H1 (cell line): ENCODE measurements at regions not wholly inside any gene's neighbourhood (a gene's known extent, or its start where the extent isn't known, plus 50 kb on each side); places are given as distances from the start of the nearest gene placed in this dataset.

Experiments
- CTCF ChIA-PET: fragments of 300-600 bp; sonication (Branson Sonifier 250); formaldehyde crosslinking; loops from one replicate; lab custom pipeline; 2021; ENCODE audit not compliant: partially characterized antibody; lab: Charles Lee
- POLR2A ChIA-PET: fragments of 300-600 bp; sonication (Branson Sonifier 250); formaldehyde crosslinking; loops from one replicate; lab custom pipeline; 2021; ENCODE audit warnings: inconsistent platforms; ENCODE audit not compliant: partially characterized antibody; lab: Charles Lee
- DNase-seq, 2 experiments: peaks; one replicate each; pipeline versions ENCODE4 v3.0.0 to v3.0.0-alpha.2; 2010 to 2022; ENCODE audit warnings: low spot score in 2 of 2, low read depth in 1 of 2, mixed read lengths in 1 of 2
- FAIRE-seq: peaks from 2 replicates; lab custom pipeline; 2011; peaks lifted over from hg19 to GRCh38; lab: Jason Lieb, UNC
- H2AFZ ChIP-seq: 2 replicates; pipeline ENCODE4 v1.8.1; 2012; ENCODE audit warnings: low read length, inconsistent platforms
- H2AK5ac ChIP-seq: 2 replicates; pipeline ENCODE4 v1.6.1; 2013; ENCODE audit warnings: low read depth, low read length
- H2BK120ac ChIP-seq: replicated peaks from 2 replicates; pipeline ENCODE3; 2013; ENCODE audit warnings: low read depth, low read length, inconsistent platforms
- H2BK12ac ChIP-seq: 2 replicates; pipeline ENCODE4 v1.6.1; 2013; ENCODE audit warnings: low read depth, low read length
- H2BK15ac ChIP-seq: 2 replicates; pipeline ENCODE4 v1.6.1; 2013; ENCODE audit warnings: low read length
- H2BK20ac ChIP-seq: 2 replicates; pipeline ENCODE4 v1.6.1; 2013; ENCODE audit warnings: low read length
- H2BK5ac ChIP-seq: 2 replicates; pipeline ENCODE4 v1.6.1; 2013; ENCODE audit warnings: low read depth, low read length
- H3K14ac ChIP-seq: 2 replicates; pipeline ENCODE4 v1.6.1; 2013; ENCODE audit warnings: inconsistent platforms; ENCODE audit not compliant: insufficient read length
- H3K18ac ChIP-seq: 2 replicates; pipeline ENCODE4 v1.6.1; 2013; ENCODE audit warnings: low read length; ENCODE audit errors: extremely low read depth
- H3K23ac ChIP-seq: 2 replicates; pipeline ENCODE4 v1.6.1; 2013; ENCODE audit warnings: inconsistent platforms; ENCODE audit not compliant: insufficient read length
- H3K23me2 ChIP-seq: 2 replicates; pipeline ENCODE4 v1.6.1; 2013; ENCODE audit warnings: low read depth, low read length
- H3K27ac ChIP-seq: 2 replicates; pipeline ENCODE4 v1.6.1; 2011; ENCODE audit warnings: low read depth, low read length, inconsistent platforms
- H3K27me3 ChIP-seq, 4 experiments: replicated peaks in 1 of 4; 1 replicate in 1 of 4; 2 replicates in 3 of 4; pipeline versions ENCODE4 v1.6.1 to v1.8.1; 2011 to 2013; ENCODE audit warnings: low read length in 3 of 4, mild to moderate bottlenecking in 3 of 4, inconsistent platforms in 2 of 4, mixed read lengths in 2 of 4, moderate library complexity in 1 of 4; ENCODE audit not compliant: control insufficient read depth in 3 of 4, insufficient read depth in 3 of 4; ENCODE audit errors: extremely low read depth in 1 of 4
- H3K36me3 ChIP-seq, 4 experiments: 2 replicates each; pipeline versions ENCODE4 v1.6.1 to v1.8.1; 2011 to 2013; ENCODE audit warnings: mild to moderate bottlenecking in 4 of 4, low read length in 3 of 4, moderate library complexity in 2 of 4, control low read depth in 1 of 4, inconsistent platforms in 1 of 4; ENCODE audit not compliant: insufficient read depth in 4 of 4, control insufficient read depth in 2 of 4
- H3K4ac ChIP-seq: replicated peaks from 2 replicates; pipeline ENCODE3; 2013; ENCODE audit warnings: low read length, low read depth, mixed read lengths, inconsistent platforms; ENCODE audit not compliant: insufficient read length
- H3K4me1 ChIP-seq, 4 experiments: replicated peaks in 1 of 4; 1 replicate in 1 of 4; 2 replicates in 3 of 4; pipeline versions ENCODE4 v1.6.1 to v1.8.1; 2011 to 2013; ENCODE audit warnings: low read length in 3 of 4, inconsistent platforms in 2 of 4, mixed read lengths in 1 of 4; ENCODE audit not compliant: insufficient read depth in 4 of 4, control insufficient read depth in 3 of 4
- H3K4me2 ChIP-seq, 2 experiments: 2 replicates each; pipeline versions ENCODE4 v1.6.1 to v1.8.1; 2011 to 2013; ENCODE audit warnings: low read depth in 2 of 2, low read length in 2 of 2, control low read depth in 1 of 2, inconsistent platforms in 1 of 2, mild to moderate bottlenecking in 1 of 2; ENCODE audit not compliant: insufficient read depth in 1 of 2
- H3K4me3 ChIP-seq, 4 experiments: fragments of 200-600, 300-600 bp in 1 of 4; sonication (generic), shearing (Covaris generic), sonication (Bioruptor Twin) in 1 of 4; 2 replicates each; pipeline versions ENCODE4 v1.5.1 to v1.8.1; 2011 to 2016; ENCODE audit warnings: low read length in 4 of 4, low read depth in 3 of 4, control low read depth in 2 of 4, inconsistent platforms in 2 of 4, mild to moderate bottlenecking in 2 of 4, mixed read lengths in 1 of 4, moderate library complexity in 1 of 4; ENCODE audit not compliant: insufficient read depth in 2 of 4; ENCODE audit errors: extremely low read depth in 1 of 4
- H3K56ac ChIP-seq: replicated peaks from 2 replicates; pipeline ENCODE3; 2013; ENCODE audit warnings: low read depth, mild to moderate bottlenecking, mixed read lengths, low read length, inconsistent platforms; ENCODE audit not compliant: insufficient read length
- H3K79me1 ChIP-seq: 2 replicates; pipeline ENCODE4 v1.6.1; 2013; ENCODE audit warnings: low read depth, low read length, control low read depth
- H3K79me2 ChIP-seq, 2 experiments: 2 replicates each; pipeline versions ENCODE4 v1.6.1 to v1.8.1; 2012 to 2013; ENCODE audit warnings: low read length in 2 of 2, mild to moderate bottlenecking in 2 of 2, inconsistent platforms in 1 of 2; ENCODE audit not compliant: insufficient read depth in 2 of 2, control insufficient read depth in 1 of 2
- H3K9ac ChIP-seq, 4 experiments: replicated peaks in 1 of 4; 1 replicate in 1 of 4; 2 replicates in 3 of 4; pipeline versions ENCODE4 v1.6.1 to v1.8.1; 2011 to 2013; ENCODE audit warnings: low read depth in 3 of 4, low read length in 3 of 4, control low read depth in 2 of 4, mild to moderate bottlenecking in 2 of 4, moderate library complexity in 2 of 4, inconsistent platforms in 1 of 4; ENCODE audit errors: extremely low read depth in 1 of 4
- H3K9me3 ChIP-seq, 2 experiments: 2 replicates each; pipeline versions ENCODE4 v1.6.1 to v1.8.1; 2012 to 2013; ENCODE audit warnings: mild to moderate bottlenecking in 2 of 2, moderate library complexity in 2 of 2, control low read depth in 1 of 2, inconsistent platforms in 1 of 2, low read depth in 1 of 2, low read length in 1 of 2, mixed read lengths in 1 of 2; ENCODE audit not compliant: insufficient read depth in 2 of 2
- H4K20me1 ChIP-seq, 2 experiments: replicated peaks in 1 of 2; 2 replicates each; pipeline versions ENCODE3 to v1.8.1; 2011 to 2013; ENCODE audit warnings: inconsistent platforms in 2 of 2, low read length in 2 of 2, mild to moderate bottlenecking in 1 of 2; ENCODE audit not compliant: insufficient read depth in 2 of 2, control insufficient read depth in 1 of 2
- H4K5ac ChIP-seq: 2 replicates; pipeline ENCODE4 v1.6.1; 2013; ENCODE audit warnings: low read length, low read depth, mixed read lengths, inconsistent platforms; ENCODE audit not compliant: insufficient read length
- H4K8ac ChIP-seq: 2 replicates; pipeline ENCODE4 v1.8.0; 2013; ENCODE audit warnings: mild to moderate bottlenecking, moderate library complexity, low read length, inconsistent platforms; ENCODE audit not compliant: insufficient read depth; ENCODE audit errors: extremely low read depth
- H4K91ac ChIP-seq: replicated peaks from 2 replicates; pipeline ENCODE3; 2013; ENCODE audit warnings: low read length, mixed read lengths, inconsistent platforms; ENCODE audit not compliant: insufficient read length
- SIRT6 ChIP-seq: IDR thresholded peaks from one replicate; pipeline ENCODE4 v1.7.1; 2012; ENCODE audit warnings: low read length, inconsistent platforms
- WGBS, 2 experiments: shearing (Covaris generic) in 1 of 2; methylation state at CpG; one replicate each; pipeline versions ENCODE4 v1.1.6 to v1.1.7; 2013 to 2015; ENCODE audit warnings: low lambda C conversion rate in 2 of 2, mixed read lengths in 2 of 2, inconsistent platforms in 1 of 2, low coverage in 1 of 2, missing lambda C conversion rate in 1 of 2; ENCODE audit not compliant: insufficient replicate concordance in 2 of 2, insufficient coverage in 1 of 2, insufficient read length in 1 of 2; ENCODE audit errors: extremely low coverage in 1 of 2, missing lambda C conversion rate in 1 of 2; 5-methylcytosine and 5-hydroxymethylcytosine counted together
- TF ChIP-seq, protein P1 (sequence below): IDR thresholded peaks from 2 replicates; pipeline ENCODE4 v1.6.1; 2011; ENCODE audit warnings: low read length, improper control_type of control experiment

DNA sequence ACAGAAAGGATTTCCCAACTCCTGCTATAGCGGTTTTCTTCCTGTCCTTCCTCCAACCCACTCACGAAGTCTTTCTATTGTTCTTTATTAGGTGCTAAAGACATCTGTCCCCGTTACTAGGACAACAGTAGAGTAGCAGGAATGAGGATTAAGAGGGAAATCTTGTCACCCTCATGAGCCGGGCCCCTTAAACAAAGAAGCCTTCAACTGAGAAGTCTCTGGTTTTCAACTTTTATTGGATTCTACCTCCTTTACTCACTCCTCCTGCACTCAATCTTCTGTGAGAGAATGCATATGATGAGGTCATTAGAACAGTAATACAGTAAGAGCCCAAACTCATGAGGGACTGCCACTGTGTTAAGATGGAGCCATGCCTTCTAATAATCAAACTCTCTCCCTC is 206.3 kb downstream of the OMA1 start:
- no peak overlapping the region for H2BK120ac ChIP-seq
- H3K4me2 ChIP-seq = no peak overlapping the region
- no peaks in the 10 kb centered on the region for H3K27me3 ChIP-seq
- no peak overlapping the region for H3K9ac ChIP-seq
- H3K27ac ChIP-seq = no peak overlapping the region
- CTCF ChIA-PET = interaction anchor here (1.4 kb wide), 1 partner anchor 12 kb away, joined by 5 read pairs; no protein-coding TSS in a partner anchor
- H2BK15ac ChIP-seq = no peak overlapping the region
- H2BK12ac ChIP-seq = no peak overlapping the region
- WGBS, 2 experiments = 92% methylated on average over 4 of the region's 4 CpGs; no CpG with 5 or more reads in 1 of the 2 experiments
- no peak overlapping the region for H2AK5ac ChIP-seq
- FAIRE-seq (no peak), DNase-seq (no peak)
- peaks cover 0 to 5% (median 1%) of the 10 kb centered on the region in 4 experiments; a peak in 2 of 7 replicates for H3K4me1 ChIP-seq
- no peak overlapping the region for H3K18ac ChIP-seq
- POLR2A ChIA-PET = no interaction called here
- H4K8ac ChIP-seq = no peak overlapping the region
- no peak overlapping the region for H3K4ac ChIP-seq
- no peak overlapping the region for H2BK5ac ChIP-seq
- no peaks in the 10 kb centered on the region for H3K79me2 ChIP-seq
- H4K91ac ChIP-seq = no peak overlapping the region
- no peak overlapping the region for H2BK20ac ChIP-seq
- no peak for TF ChIP-seq SIRT6
- TF ChIP-seq, protein P1, sequence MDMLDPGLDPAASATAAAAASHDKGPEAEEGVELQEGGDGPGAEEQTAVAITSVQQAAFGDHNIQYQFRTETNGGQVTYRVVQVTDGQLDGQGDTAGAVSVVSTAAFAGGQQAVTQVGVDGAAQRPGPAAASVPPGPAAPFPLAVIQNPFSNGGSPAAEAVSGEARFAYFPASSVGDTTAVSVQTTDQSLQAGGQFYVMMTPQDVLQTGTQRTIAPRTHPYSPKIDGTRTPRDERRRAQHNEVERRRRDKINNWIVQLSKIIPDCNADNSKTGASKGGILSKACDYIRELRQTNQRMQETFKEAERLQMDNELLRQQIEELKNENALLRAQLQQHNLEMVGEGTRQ = no peak
- H3K56ac ChIP-seq = no peak overlapping the region
- H3K4me3 ChIP-seq = no peak overlapping the region
- H3K14ac ChIP-seq = no peak overlapping the region
- no peaks in the 10 kb centered on the region for H3K79me1 ChIP-seq
- H3K36me3 ChIP-seq = no peaks in the 10 kb centered on the region
- H4K20me1 ChIP-seq = no peaks in the 10 kb centered on the region
- H3K9me3 ChIP-seq = no peaks in the 10 kb centered on the region
- no peaks in the 10 kb centered on the region; the same call in 1 of the 2 replicates for H3K23me2 ChIP-seq
- no peak overlapping the region for H3K23ac ChIP-seq
- H2AFZ ChIP-seq = no peak overlapping the region
- no peak overlapping the region for H4K5ac ChIP-seq
